NCI-H2196 (cell line): ENCODE measurements at regions not wholly inside any gene's neighbourhood (a gene's known extent, or its start where the extent isn't known, plus 50 kb on each side); places are given as distances from the start of the nearest gene placed in this dataset.

Experiments used
- DNase-seq: peaks from one replicate; lab custom pipeline; 2025; ENCODE audit not compliant: unreplicated experiment; lab: John Stamatoyannopoulos, UW

DNA sequence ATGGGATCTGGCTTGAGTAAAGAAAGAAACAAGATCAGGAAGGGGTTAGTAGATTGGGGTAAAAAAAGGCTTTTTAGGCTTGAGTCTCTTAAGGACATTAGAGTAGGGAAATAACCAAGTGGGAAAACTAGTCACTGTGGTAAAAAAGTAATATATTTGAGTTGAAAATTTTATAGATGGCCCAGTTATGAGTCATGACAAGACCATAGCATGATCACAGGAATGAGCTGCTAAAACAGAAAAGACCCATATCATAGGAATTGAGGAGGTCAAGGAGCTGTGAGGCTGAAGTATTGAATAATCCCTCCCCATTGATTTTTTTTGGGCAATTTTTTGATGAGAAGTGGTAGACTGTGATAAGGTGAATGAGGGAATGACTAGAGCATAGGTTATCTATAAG is 69.2 kb upstream of the TBC1D5 start:
- DNase-seq, result no peak

GRCh38 chr3:17810759-17811158 is 68.3 kb upstream of the TBC1D5 start:
- DNase-seq, result no peak

- no peak for DNase-seq
These were observed 66.6 kb upstream of the TBC1D5 start for GRCh38 chr3:17808994-17809393.

- DNase-seq, result no peak
These were observed 64.4 kb upstream of the TBC1D5 start for GRCh38 chr3:17806876-17807275.

DNA sequence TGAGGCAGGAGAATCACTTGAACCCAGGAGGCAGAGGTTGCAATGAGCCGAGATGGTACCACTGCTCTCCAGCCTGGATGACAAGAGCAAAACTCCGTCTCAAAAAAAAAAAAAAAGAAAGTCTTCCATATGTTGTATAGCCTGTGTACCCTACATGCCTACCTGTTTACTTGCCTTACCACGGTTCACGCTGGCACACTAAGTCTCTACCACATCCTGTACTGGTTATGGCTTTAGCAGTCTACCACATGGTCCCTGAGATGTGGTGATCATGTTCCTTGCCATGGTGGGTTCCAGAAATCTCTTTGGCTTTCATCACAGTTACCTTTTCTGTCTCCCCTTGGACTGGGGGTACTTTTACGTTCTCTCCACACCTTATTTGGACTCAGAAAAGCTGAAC is 63.8 kb upstream of the TBC1D5 start:
- DNase-seq, result no peak

- no peak for DNase-seq
These were observed 63.1 kb upstream of the TBC1D5 start for GRCh38 chr3:17805461-17805940.

- no peak for DNase-seq
These were observed 60.5 kb upstream of the TBC1D5 start for GRCh38 chr3:17802950-17803349.

GRCh38 chr3:17801131-17801530 is 58.7 kb upstream of the TBC1D5 start:
- no peak for DNase-seq

DNA sequence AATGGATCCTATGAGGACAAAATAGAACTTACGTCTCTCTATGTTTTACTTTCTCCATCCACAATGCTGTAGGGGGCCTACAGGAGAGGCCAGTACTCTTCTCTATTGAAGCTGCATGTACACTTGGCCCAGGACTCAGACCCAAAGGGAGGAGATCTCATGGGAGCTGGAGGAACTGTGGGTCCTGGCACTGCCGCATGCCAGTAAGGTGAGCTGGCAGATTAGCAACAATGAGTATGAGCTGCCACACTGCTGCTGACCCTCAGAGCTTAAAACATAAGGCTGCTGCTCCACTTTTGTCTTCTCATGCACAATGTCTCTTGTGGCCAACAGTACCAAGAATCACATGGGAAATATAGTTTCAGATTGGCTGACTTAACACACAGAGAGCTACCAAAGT is 57.8 kb upstream of the TBC1D5 start:
- no peak for DNase-seq

GRCh38 chr3:17799312-17799711 is 56.9 kb upstream of the TBC1D5 start:
- no peak for DNase-seq

- no peak for DNase-seq
These were observed 55.6 kb upstream of the TBC1D5 start for GRCh38 chr3:17798000-17798399.

DNA sequence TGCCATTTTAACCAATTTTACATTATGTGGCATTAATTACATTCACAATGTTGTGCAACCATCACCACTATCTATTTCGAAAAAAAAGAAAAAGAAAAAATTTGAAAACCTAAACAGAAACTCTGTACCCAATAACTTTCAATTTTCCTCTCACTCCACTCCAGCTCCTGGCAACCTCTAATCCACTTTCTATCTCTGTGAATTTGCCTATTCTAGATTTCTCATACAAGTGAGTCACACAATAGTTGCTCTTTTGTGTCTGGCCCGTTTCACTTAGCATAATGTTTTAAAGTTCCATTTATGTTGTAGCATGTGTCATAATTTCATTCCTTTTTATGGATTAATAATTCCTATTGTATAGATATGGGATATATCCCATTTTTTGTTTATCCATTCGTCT is 53.3 kb upstream of the TBC1D5 start:
- no peak for DNase-seq

- DNase-seq, result no peak
These were observed 52.8 kb upstream of the TBC1D5 start for GRCh38 chr3:17795280-17795679.

DNA sequence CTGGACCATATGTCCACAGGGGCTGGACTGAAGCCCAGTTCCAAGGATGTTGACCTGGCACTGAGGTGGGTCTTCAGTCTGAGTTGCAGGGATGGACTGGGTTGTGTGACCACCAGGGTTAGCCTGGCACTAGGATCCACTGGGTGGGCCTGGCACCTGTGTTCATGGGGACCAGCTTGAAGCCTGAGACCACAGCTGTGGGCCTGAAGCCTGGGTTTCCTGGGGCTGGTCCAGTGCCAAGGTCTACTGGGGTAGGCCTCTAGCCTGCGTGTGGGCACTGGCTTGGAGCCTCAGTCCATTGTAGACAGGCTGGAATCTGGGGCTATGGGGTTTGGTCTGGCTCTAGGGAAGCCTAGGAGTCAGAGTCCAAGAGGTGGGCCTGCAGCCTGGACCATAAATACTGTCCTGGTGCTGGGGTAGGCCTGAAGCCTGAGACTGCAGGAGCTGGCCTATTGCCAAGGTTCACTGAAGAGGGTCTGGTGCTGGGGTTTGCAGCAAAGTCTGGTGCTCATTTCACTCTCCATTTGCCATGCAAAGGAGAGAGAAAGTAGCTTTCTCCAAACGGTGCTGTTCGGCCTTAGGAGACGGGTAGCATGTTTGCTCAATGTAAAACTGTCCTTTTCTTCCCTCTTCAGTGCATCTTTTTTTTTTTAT is 51.2 kb upstream of the TBC1D5 start:
- no peak for DNase-seq
